CD4-positive, CD25-positive, alpha-beta regulatory T cell (primary cell): ENCODE measurements at regions not wholly inside any gene's neighbourhood (a gene's known extent, or its start where the extent isn't known, plus 50 kb on each side); places are given as distances from the start of the nearest gene placed in this dataset.

ENCODE experiments used
- ATAC-seq, 2 donors: fragments of 150-1000 bp; cut with Tn5 transposase; one replicate each; pipeline ENCODE4 v1.10.0; 2021; ENCODE audit warnings: low read depth in 2 of 2, moderate number of reproducible peaks in 2 of 2, moderate library complexity in 1 of 2
- DNase-seq, 3 donors: peaks; one replicate each; pipeline versions ENCODE4 v3.0.0 to v3.0.0-alpha.2; 2012 to 2022; ENCODE audit warnings: mixed read lengths in 1 of 3
- H3K27ac ChIP-seq: one replicate; pipeline ENCODE4 v1.7.0; 2013; ENCODE audit warnings: mild to moderate bottlenecking, low read length; ENCODE audit not compliant: insufficient read depth, poor library complexity, severe bottlenecking
- H3K27me3 ChIP-seq: one replicate; pipeline ENCODE4 v1.7.0; 2013; ENCODE audit warnings: low read length; ENCODE audit not compliant: control insufficient read depth, insufficient read depth
- H3K36me3 ChIP-seq: one replicate; pipeline ENCODE4 v1.7.0; 2013; ENCODE audit warnings: mild to moderate bottlenecking, low read length, moderate library complexity; ENCODE audit not compliant: control insufficient read depth, insufficient read depth
- H3K4me1 ChIP-seq: 2 replicates; pipeline ENCODE4 v1.7.0; 2013; ENCODE audit warnings: mild to moderate bottlenecking, low read length; ENCODE audit not compliant: insufficient read depth, control insufficient read depth, poor library complexity, severe bottlenecking
- H3K4me3 ChIP-seq: one replicate; pipeline ENCODE4 v1.7.0; 2013; ENCODE audit warnings: low read depth, mild to moderate bottlenecking, low read length, moderate library complexity
- H3K9me3 ChIP-seq, 2 experiments: 1 replicate in 1 of 2; 2 replicates in 1 of 2; pipeline ENCODE4 v1.7.0; 2013; ENCODE audit warnings: low read length in 2 of 2, mild to moderate bottlenecking in 1 of 2, moderate library complexity in 1 of 2; ENCODE audit not compliant: control insufficient read depth in 2 of 2
- H3K27ac Mint-ChIP-seq, 3 donors: one replicate each; pipeline ENCODE4 v1.8.0; 2020 to 2022; ENCODE audit warnings: mild to moderate bottlenecking in 3 of 3, mixed read lengths in 3 of 3, moderate library complexity in 2 of 3
- H3K27me3 Mint-ChIP-seq: one replicate; pipeline ENCODE4 v1.8.0; 2022; ENCODE audit warnings: mild to moderate bottlenecking, mixed read lengths
- H3K36me3 Mint-ChIP-seq: one replicate; pipeline ENCODE4 v1.8.0; 2020; ENCODE audit warnings: mixed read lengths
- H3K4me1 Mint-ChIP-seq, 4 donors: one replicate each; pipeline ENCODE4 v1.8.0; 2020 to 2022; ENCODE audit warnings: mixed read lengths in 4 of 4, mild to moderate bottlenecking in 1 of 4
- H3K4me3 Mint-ChIP-seq, 4 donors: one replicate each; pipeline ENCODE4 v1.8.0; 2020 to 2022; ENCODE audit warnings: mild to moderate bottlenecking in 4 of 4, mixed read lengths in 4 of 4, moderate library complexity in 3 of 4
- H3K9me3 Mint-ChIP-seq, 7 donors: one replicate each; pipeline ENCODE4 v1.8.0; 2020 to 2022; ENCODE audit warnings: mixed read lengths in 7 of 7, mild to moderate bottlenecking in 3 of 7, moderate library complexity in 2 of 7

DNA sequence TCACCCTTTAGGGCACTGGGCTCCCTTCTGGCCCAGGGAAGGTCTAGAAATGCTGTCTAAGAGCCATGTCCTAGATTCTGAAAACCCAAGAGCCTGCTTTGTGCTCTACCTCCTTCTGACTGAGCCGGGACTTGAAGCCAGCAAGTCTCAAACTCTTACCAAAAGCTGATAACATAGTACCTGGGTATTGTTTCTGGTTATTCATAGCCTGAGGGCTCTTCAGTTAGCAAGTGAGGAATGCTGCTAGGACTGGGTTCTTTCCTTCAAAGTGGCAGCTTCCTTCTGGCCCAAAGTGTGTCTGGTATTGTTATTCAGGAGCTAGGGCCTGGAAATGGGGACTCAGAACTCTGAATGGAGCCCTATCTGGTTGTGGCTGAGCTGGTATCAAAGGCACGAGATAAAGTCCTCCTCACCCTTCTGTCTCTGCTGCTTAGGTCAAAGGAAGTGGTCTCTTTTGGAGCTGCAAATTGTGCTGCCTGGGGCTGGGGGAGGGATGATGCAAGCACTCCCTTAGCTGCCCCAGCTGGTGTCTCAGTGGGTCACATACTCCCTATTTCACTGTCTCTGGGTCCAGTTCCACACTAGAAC, 696.0 kb upstream of the CCDC179 start:
- no peaks in the 10 kb centered on the region for H3K27me3 Mint-ChIP-seq
- DNase-seq = no peak

DNA sequence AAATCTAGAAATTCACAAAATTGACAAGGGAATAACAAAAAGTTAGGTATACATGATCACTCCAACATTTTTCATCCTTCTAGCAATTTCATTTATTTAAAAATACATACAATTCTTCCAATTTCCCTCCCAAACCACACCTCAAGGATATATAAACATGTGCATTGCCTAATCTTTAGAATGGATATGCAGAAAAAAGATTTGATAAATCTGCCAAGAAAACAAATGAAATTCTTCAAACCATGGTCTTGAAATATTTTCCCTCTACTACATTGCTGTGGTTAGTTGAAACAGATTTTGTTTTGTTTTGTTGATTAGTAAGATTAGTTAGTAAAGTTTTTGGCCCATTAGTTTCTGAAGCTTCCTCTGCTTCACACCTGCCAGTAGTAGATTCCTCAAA, 703.3 kb upstream of the CCDC179 start:
- no peak for DNase-seq
- Mint-ChIP-seq H3K4me1 (no peaks in the 10 kb centered on the region), H3K36me3 (no peaks in the 10 kb centered on the region), H3K4me3 (no peak overlapping the region), H3K27ac (no peak overlapping the region), H3K27me3 (no peaks in the 10 kb centered on the region), H3K9me3 (peaks cover 2 to 11% (median 6%) of the 10 kb centered on the region in 7 donors)
- ATAC-seq = no peak
- Histone ChIP-seq H3K27ac (no peak overlapping the region), H3K4me3 (no peak overlapping the region), H3K9me3 (no peaks in the 10 kb centered on the region), H3K4me1 (no peaks in the 10 kb centered on the region), H3K27me3 (no peaks in the 10 kb centered on the region), H3K36me3 (no peaks in the 10 kb centered on the region)

More for the DNA sequence above, 696.0 kb upstream of the CCDC179 start:
- Mint-ChIP-seq H3K9me3 (peaks cover 0 to 14% (median 4%) of the 10 kb centered on the region in 7 donors), H3K36me3 (no peaks in the 10 kb centered on the region), H3K4me3 (no peak overlapping the region), H3K4me1 (no peaks in the 10 kb centered on the region), H3K27ac (no peak overlapping the region)
- H3K27ac ChIP-seq = no peak overlapping the region
- H3K27me3 ChIP-seq = no peaks in the 10 kb centered on the region
- H3K9me3 ChIP-seq = peaks cover 0 to 4% of the 10 kb centered on the region in 2 experiments
- H3K4me1 ChIP-seq = no peaks in the 10 kb centered on the region
- ATAC-seq = no peak
- no peaks in the 10 kb centered on the region for H3K36me3 ChIP-seq
- no peak overlapping the region for H3K4me3 ChIP-seq

DNA sequence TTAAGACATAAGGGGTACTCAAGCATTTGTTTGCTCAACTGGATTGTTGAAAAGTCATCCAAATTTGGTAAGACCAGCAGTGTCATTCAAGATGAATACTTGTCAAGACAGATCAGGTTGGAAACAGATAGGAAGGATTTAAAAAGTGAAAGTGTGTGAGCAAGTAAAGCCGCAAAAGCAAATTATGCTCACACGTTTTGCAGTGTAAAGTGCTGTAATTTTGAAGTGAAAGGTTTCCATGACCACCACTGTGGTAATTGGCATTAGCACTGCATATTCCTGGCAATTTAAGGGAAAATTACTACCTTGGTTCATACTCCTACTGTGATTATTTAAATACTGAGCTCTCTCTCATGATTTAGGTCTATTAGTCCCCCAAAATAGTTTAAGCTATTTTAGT, 704.1 kb upstream of the CCDC179 start:
- Histone ChIP-seq H3K36me3 (no peaks in the 10 kb centered on the region), H3K4me1 (no peaks in the 10 kb centered on the region), H3K4me3 (no peak overlapping the region), H3K9me3 (no peaks in the 10 kb centered on the region), H3K27ac (no peak overlapping the region), H3K27me3 (no peaks in the 10 kb centered on the region)
- no peak for ATAC-seq
- no peak for DNase-seq
- H3K4me1 Mint-ChIP-seq = no peaks in the 10 kb centered on the region
- H3K4me3 Mint-ChIP-seq = no peak overlapping the region
- peaks cover 2 to 11% (median 5%) of the 10 kb centered on the region in 7 donors for H3K9me3 Mint-ChIP-seq
- H3K36me3 Mint-ChIP-seq = no peaks in the 10 kb centered on the region
- H3K27ac Mint-ChIP-seq = no peak overlapping the region
- H3K27me3 Mint-ChIP-seq = no peaks in the 10 kb centered on the region

DNA sequence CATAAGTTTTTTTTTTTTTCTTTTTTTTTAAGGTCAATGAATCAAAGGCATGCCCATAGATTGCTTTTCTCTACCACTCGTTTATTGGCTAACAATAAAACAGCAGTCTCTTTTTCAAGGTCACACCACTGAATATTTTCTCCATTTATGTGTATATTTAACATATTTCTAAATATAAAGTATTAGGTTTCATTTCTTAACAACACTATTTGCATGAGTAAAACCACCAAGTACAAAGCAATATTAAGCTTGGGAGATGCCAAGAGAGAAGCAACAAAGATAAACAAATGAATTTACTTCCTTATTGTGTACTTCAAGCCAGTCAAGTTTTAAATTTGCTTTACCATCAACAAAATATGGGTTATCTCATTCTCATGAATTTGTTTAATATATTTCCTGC, 708.9 kb upstream of the CCDC179 start:
- no peaks in the 10 kb centered on the region for H3K4me1 Mint-ChIP-seq
- H3K36me3 Mint-ChIP-seq = no peaks in the 10 kb centered on the region
- peaks cover 5 to 22% (median 13%) of the 10 kb centered on the region in 7 donors for H3K9me3 Mint-ChIP-seq
- no peaks in the 10 kb centered on the region for H3K4me1 ChIP-seq
- no peak overlapping the region for H3K27ac Mint-ChIP-seq
- no peaks in the 10 kb centered on the region for H3K27me3 ChIP-seq
- H3K27ac ChIP-seq = no peak overlapping the region
- DNase-seq (no peak), ATAC-seq (no peak)
- H3K36me3 ChIP-seq = no peaks in the 10 kb centered on the region
- H3K4me3 Mint-ChIP-seq = no peak overlapping the region
- H3K4me3 ChIP-seq = no peak overlapping the region
- H3K27me3 Mint-ChIP-seq = no peaks in the 10 kb centered on the region
- H3K9me3 ChIP-seq = no peaks in the 10 kb centered on the region

DNA sequence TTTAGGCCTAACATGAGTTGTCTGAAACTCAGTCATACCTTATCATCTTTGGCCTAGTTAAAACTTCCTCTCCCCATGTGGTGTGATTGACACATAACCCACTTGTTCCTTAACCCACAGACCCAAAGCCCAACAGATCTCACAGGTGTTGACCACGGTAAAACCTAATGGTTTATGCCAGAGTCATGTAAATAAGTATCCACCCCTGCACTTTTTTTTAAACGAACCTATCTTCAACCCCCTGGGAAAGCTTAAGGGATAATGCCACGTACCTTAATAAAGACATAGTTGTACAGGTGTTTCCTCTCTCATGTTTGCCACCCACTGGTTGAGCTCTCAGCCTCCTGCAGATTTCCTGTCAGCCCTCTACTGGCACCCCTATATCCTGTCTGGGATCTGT, 709.3 kb upstream of the CCDC179 start:
- H3K27ac Mint-ChIP-seq = no peak overlapping the region
- Histone ChIP-seq H3K36me3 (no peaks in the 10 kb centered on the region), H3K27me3 (no peaks in the 10 kb centered on the region), H3K4me3 (no peak overlapping the region), H3K27ac (no peak overlapping the region), H3K4me1 (no peaks in the 10 kb centered on the region), H3K9me3 (no peaks in the 10 kb centered on the region)
- H3K4me3 Mint-ChIP-seq = no peak overlapping the region
- no peaks in the 10 kb centered on the region for H3K27me3 Mint-ChIP-seq
- ATAC-seq = no peak
- no peak for DNase-seq
- no peaks in the 10 kb centered on the region for H3K4me1 Mint-ChIP-seq
- H3K9me3 Mint-ChIP-seq = peaks cover 3 to 21% (median 13%) of the 10 kb centered on the region in 7 donors
- H3K36me3 Mint-ChIP-seq = no peaks in the 10 kb centered on the region

DNA sequence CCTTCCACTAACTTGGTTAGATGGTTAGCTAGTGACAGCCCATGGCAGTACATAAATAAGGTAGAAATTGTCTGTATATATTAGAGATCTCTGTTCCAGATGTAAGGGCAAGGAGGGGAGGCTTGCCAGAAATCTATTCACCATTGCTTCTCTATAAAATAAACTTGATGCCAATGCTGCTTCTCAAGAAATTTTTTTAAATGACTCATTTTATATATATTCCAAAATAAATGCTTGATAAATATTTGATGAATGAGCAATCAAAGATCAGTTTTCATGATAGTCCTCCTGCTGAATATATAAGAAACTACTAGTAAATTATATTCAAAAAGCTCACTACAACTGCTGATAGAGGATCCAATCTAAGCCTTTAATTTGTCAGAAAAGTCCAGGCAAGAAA, 710.6 kb upstream of the CCDC179 start:
- H3K36me3 ChIP-seq = no peaks in the 10 kb centered on the region
- Mint-ChIP-seq H3K4me1 (no peaks in the 10 kb centered on the region), H3K27me3 (no peaks in the 10 kb centered on the region), H3K36me3 (no peaks in the 10 kb centered on the region), H3K4me3 (no peak overlapping the region), H3K27ac (no peak overlapping the region), H3K9me3 (peaks cover 3 to 20% (median 12%) of the 10 kb centered on the region in 7 donors)
- H3K9me3 ChIP-seq = no peaks in the 10 kb centered on the region
- DNase-seq = no peak
- H3K27me3 ChIP-seq = no peaks in the 10 kb centered on the region
- no peak for ATAC-seq
- no peak overlapping the region for H3K4me3 ChIP-seq
- no peaks in the 10 kb centered on the region for H3K4me1 ChIP-seq
- H3K27ac ChIP-seq = no peak overlapping the region

DNA sequence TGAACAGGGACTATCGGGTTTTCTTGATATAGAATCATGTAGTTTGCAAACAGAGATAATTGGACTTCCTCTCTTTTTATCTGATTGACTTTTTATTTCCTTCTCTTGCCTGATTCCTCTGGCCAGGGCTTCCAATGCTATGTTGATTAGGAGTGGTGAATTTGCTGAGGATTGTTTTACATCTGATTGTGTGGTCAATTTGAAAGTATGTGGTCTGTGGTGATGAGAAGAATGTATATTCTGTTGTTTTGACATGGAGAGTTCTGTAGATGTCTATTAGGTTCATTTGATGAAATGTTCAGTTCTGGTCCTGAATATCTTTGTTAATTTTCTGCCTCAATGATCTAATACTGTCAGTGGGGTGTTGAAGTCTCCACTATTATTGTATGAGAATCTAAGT, 713.2 kb upstream of the CCDC179 start:
- no peak for DNase-seq
- H3K27me3 Mint-ChIP-seq = no peaks in the 10 kb centered on the region
- H3K4me1 Mint-ChIP-seq = no peaks in the 10 kb centered on the region

DNA sequence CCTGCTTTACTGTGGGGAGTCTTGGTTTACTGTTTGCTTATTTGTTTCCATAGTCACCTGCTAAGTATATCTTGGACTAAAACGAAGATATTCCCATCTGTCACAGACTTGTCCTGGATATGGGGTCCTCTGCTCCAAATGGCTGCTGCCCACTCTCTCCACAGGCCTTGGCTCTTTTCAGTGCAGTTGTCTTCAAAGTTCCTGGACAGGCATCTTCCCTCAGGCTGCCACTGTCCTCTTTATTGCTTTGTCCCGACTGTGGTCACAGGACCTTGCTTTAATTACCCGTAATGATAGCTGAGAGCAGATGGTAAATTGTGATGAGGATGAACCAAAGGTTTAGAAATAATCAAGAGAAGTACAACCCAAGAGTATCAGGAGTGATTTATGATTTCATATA, 713.9 kb upstream of the CCDC179 start:
- Histone ChIP-seq H3K4me3 (no peak overlapping the region), H3K36me3 (no peaks in the 10 kb centered on the region), H3K4me1 (no peaks in the 10 kb centered on the region), H3K9me3 (no peaks in the 10 kb centered on the region), H3K27me3 (no peaks in the 10 kb centered on the region), H3K27ac (no peak overlapping the region)
- H3K27me3 Mint-ChIP-seq = no peaks in the 10 kb centered on the region
- ATAC-seq (no peak), DNase-seq (no peak)
- no peak overlapping the region for H3K27ac Mint-ChIP-seq
- peaks cover 3 to 17% (median 12%) of the 10 kb centered on the region in 7 donors for H3K9me3 Mint-ChIP-seq
- H3K4me1 Mint-ChIP-seq = no peaks in the 10 kb centered on the region
- H3K36me3 Mint-ChIP-seq = no peaks in the 10 kb centered on the region
- H3K4me3 Mint-ChIP-seq = no peak overlapping the region

More for the DNA sequence above, 713.2 kb upstream of the CCDC179 start:
- H3K36me3 Mint-ChIP-seq = no peaks in the 10 kb centered on the region
- H3K4me3 Mint-ChIP-seq = no peak overlapping the region
- Histone ChIP-seq H3K36me3 (no peaks in the 10 kb centered on the region), H3K4me1 (no peaks in the 10 kb centered on the region), H3K9me3 (no peaks in the 10 kb centered on the region), H3K27me3 (no peaks in the 10 kb centered on the region), H3K4me3 (no peak overlapping the region), H3K27ac (no peak overlapping the region)
- ATAC-seq = no peak
- no peak overlapping the region for H3K27ac Mint-ChIP-seq
- peaks cover 3 to 17% (median 12%) of the 10 kb centered on the region in 7 donors for H3K9me3 Mint-ChIP-seq
